Esophagus muscularis mucosa (tissue), 4 donors: ENCODE measurements at regions not wholly inside any gene's neighbourhood (a gene's known extent, or its start where the extent isn't known, plus 50 kb on each side); places are given as distances from the start of the nearest gene placed in this dataset.
"Not testable (repeated sequence)": the region's sequence is repeated elsewhere in the genome, so short reads cannot be mapped to it uniquely, and the experiment has no call there.

ENCODE experiments used
- DNase-seq: peaks from one replicate; pipeline ENCODE4 v3.0.0-alpha.2; 2017; ENCODE audit errors: extremely low spot score
- H3K27ac ChIP-seq, 4 donors: fragments of 200-600 bp; sonication (generic); replicated peaks in 1 of 4; 1 replicate in 3 of 4; 2 replicates in 1 of 4; pipeline ENCODE4 v1.5.1; 2016 to 2019; ENCODE audit warnings: mild to moderate bottlenecking in 1 of 4
- H3K27me3 ChIP-seq, 4 donors: fragments of 200-600 bp; sonication (generic); one replicate each; pipeline versions ENCODE4 v1.5.1 to v1.6.0; 2016 to 2019
- H3K36me3 ChIP-seq, 4 donors: fragments of 200-600 bp; sonication (generic); one replicate each; pipeline ENCODE4 v1.5.1; 2016 to 2019
- H3K4me1 ChIP-seq, 4 donors: fragments of 200-600 bp; sonication (generic); one replicate each; pipeline ENCODE4 v1.5.1; 2016 to 2019
- H3K4me3 ChIP-seq, 4 donors: fragments of 200-600 bp; sonication (generic); 1 replicate in 2 of 4; 2 replicates in 2 of 4; pipeline ENCODE4 v1.5.1; 2016 to 2019; ENCODE audit warnings: mild to moderate bottlenecking in 4 of 4, moderate library complexity in 1 of 4
- H3K9me3 ChIP-seq, 4 donors: fragments of 200-600 bp; sonication (generic); 1 replicate in 3 of 4; 2 replicates in 1 of 4; pipeline ENCODE4 v1.5.1; 2016 to 2019
- CTCF ChIP-seq, 3 experiments: fragments of 200-600 bp in 2 of 3; fragments of 450-650 bp in 1 of 3; sonication (generic) in 2 of 3; IDR thresholded peaks; one replicate each; pipeline ENCODE4 v1.5.1; 2017 to 2019; ENCODE audit warnings: antibody characterized with exemption in 3 of 3, mild to moderate bottlenecking in 2 of 3, moderate library complexity in 1 of 3
- EP300 ChIP-seq: sonication (generic); formaldehyde crosslinking; IDR thresholded peaks from one replicate; pipeline ENCODE4 v1.6.1; 2017; ENCODE audit warnings: antibody characterized with exemption
- POLR2A ChIP-seq: fragments of 450-650 bp; IDR thresholded peaks from one replicate; pipeline ENCODE4 v1.6.1; 2017; ENCODE audit warnings: antibody characterized with exemption, moderate library complexity, mild to moderate bottlenecking, low read depth
- POLR2AphosphoS5 ChIP-seq, 2 donors: sonication (generic); formaldehyde crosslinking; IDR thresholded peaks; one replicate each; pipeline ENCODE4 v1.6.1; 2017; ENCODE audit warnings: antibody characterized with exemption in 2 of 2
- WGBS: methylation state at CpG from one replicate; pipeline ENCODE4 v1.1.5; 2018; 5-methylcytosine and 5-hydroxymethylcytosine counted together
- intact Hi-C: fragments of 100-400 bp; cut with DNase I; formaldehyde crosslinking; loops from one replicate; pipeline ENCODE4 v1.15.1; 2023

GRCh38 chr13:21911646-21912298, 240.9 kb downstream of the FGF9 start:
- no peaks in the 10 kb centered on the region for H3K4me1 ChIP-seq
- H3K4me3 ChIP-seq, result no peak overlapping the region
- TF ChIP-seq EP300 (no peak), POLR2A (no peak), POLR2AphosphoS5 (IDR thresholded peaks at IDR 0.05) (no peak), CTCF (IDR thresholded peaks at IDR 0.05) (no peak)
- DNase-seq, result no peak
- no peaks in the 10 kb centered on the region for H3K9me3 ChIP-seq
- no peak overlapping the region for H3K27ac ChIP-seq
- H3K36me3 ChIP-seq, result no peaks in the 10 kb centered on the region
- intact Hi-C loops, result no loop called here
- H3K27me3 ChIP-seq, result no peaks in the 10 kb centered on the region
- WGBS, result 81% methylated on average over 5 of the region's 6 CpGs

- TF ChIP-seq CTCF (IDR thresholded peaks at IDR 0.05) (no peak), EP300 (no peak), POLR2AphosphoS5 (IDR thresholded peaks at IDR 0.05) (no peak), POLR2A (no peak)
- H3K9me3 ChIP-seq, result no peaks in the 10 kb centered on the region
- no peak for DNase-seq
- intact Hi-C loops, result no loop called here
- no peak overlapping the region for H3K4me3 ChIP-seq
- 75% methylated on average over 8 of the region's 8 CpGs for WGBS
- H3K36me3 ChIP-seq, result no peaks in the 10 kb centered on the region
- no peak overlapping the region for H3K27ac ChIP-seq
- no peaks in the 10 kb centered on the region for H3K4me1 ChIP-seq
- no peaks in the 10 kb centered on the region for H3K27me3 ChIP-seq
Observed at GRCh38 chr13:21913010-21913409, 242.1 kb downstream of the FGF9 start.

- TF ChIP-seq POLR2A (no peak), CTCF (IDR thresholded peaks at IDR 0.05) (no peak), EP300 (no peak), POLR2AphosphoS5 (IDR thresholded peaks at IDR 0.05) (no peak)
- WGBS, result 75% methylated on average over 10 of the region's 10 CpGs
- Histone ChIP-seq H3K9me3 (no peaks in the 10 kb centered on the region), H3K36me3 (no peaks in the 10 kb centered on the region), H3K27me3 (no peaks in the 10 kb centered on the region), H3K4me3 (no peak overlapping the region), H3K4me1 (no peaks in the 10 kb centered on the region), H3K27ac (no peak overlapping the region)
- intact Hi-C loops, result no loop called here
- DNase-seq, result no peak
Observed at GRCh38 chr13:21917086-21918015, 246.5 kb downstream of the FGF9 start.

- H3K27me3 ChIP-seq, H3K27ac ChIP-seq: not testable (repeated sequence)
Observed at GRCh38 chr13:21920802-21921201, 249.9 kb downstream of the FGF9 start.

GRCh38 chr13:21924958-21925357, 254.1 kb downstream of the FGF9 start:
- no peak for DNase-seq
- TF ChIP-seq POLR2AphosphoS5 (IDR thresholded peaks at IDR 0.05), result no peak
- Histone ChIP-seq H3K27me3 (no peaks in the 10 kb centered on the region), H3K27ac (no peak overlapping the region), H3K9me3 (no peaks in the 10 kb centered on the region), H3K4me3 (no peak overlapping the region), H3K36me3 (no peaks in the 10 kb centered on the region), H3K4me1 (no peaks in the 10 kb centered on the region)
- intact Hi-C loops, result no loop called here
- 83% methylated on average over 4 of the region's 6 CpGs for WGBS

More at GRCh38 chr13:21920802-21921201, 249.9 kb downstream of the FGF9 start:
- DNase-seq, H3K36me3 ChIP-seq, H3K4me1 ChIP-seq, H3K4me3 ChIP-seq, H3K9me3 ChIP-seq, intact Hi-C loops: not testable (repeated sequence)
- 91% methylated on average over 7 of the region's 31 CpGs for WGBS
